Ovary (tissue), 3 donors: ENCODE measurements at regions not wholly inside any gene's neighbourhood (a gene's known extent, or its start where the extent isn't known, plus 50 kb on each side); places are given as distances from the start of the nearest gene placed in this dataset.
"Not testable (repeated sequence)": the region's sequence is repeated elsewhere in the genome, so short reads cannot be mapped to it uniquely, and the experiment has no call there.

Experiments
- CTCF ChIP-seq, 3 donors: fragments of 450-650 bp in 2 of 3; fragments of 200-600 bp in 1 of 3; IDR thresholded peaks; one replicate each; pipeline versions ENCODE4 v1.5.1 to v1.8.0; 2016 to 2022; ENCODE audit warnings: antibody characterized with exemption in 3 of 3, mild to moderate bottlenecking in 1 of 3
- EP300 ChIP-seq: sonication (generic); formaldehyde crosslinking; IDR thresholded peaks from one replicate; pipeline ENCODE4 v1.6.1; 2017; ENCODE audit warnings: antibody characterized with exemption
- POLR2A ChIP-seq: fragments of 450-650 bp; IDR thresholded peaks from one replicate; pipeline ENCODE4 v1.6.1; 2017; ENCODE audit warnings: antibody characterized with exemption, mild to moderate bottlenecking, moderate library complexity
- donor health status: DM: no; HTN: no; CAD: no.

- not testable (repeated sequence) for TF ChIP-seq CTCF (IDR thresholded peaks at IDR 0.05); POLR2A; EP300
These were observed 120.5 kb upstream of the SALL4 start for GRCh38 chr20:51922812-51923211.
